Smooth muscle cell (in vitro differentiated cells): ENCODE measurements at regions not wholly inside any gene's neighbourhood (a gene's known extent, or its start where the extent isn't known, plus 50 kb on each side); places are given as distances from the start of the nearest gene placed in this dataset.
A peak's percentile ranks its signal among the peaks of the same experiment; 100 is the strongest.

Experiments
- DNase-seq: peaks from one replicate; lab custom pipeline; 2025; ENCODE audit not compliant: unreplicated experiment; lab: John Stamatoyannopoulos, UW
- H2AFZ ChIP-seq: fragments of 200-600 bp; sonication (generic); 2 replicates; pipeline ENCODE4 v1.6.0; 2016; ENCODE audit warnings: antibody characterized with exemption, low read depth, mild to moderate bottlenecking
- H3F3A ChIP-seq: fragments of 200-600 bp; sonication (generic); 2 replicates; pipeline ENCODE4 v1.6.0; 2017; ENCODE audit warnings: antibody characterized with exemption, low read depth
- H3K27ac ChIP-seq: fragments of 200-600 bp; sonication (generic); 2 replicates; pipeline ENCODE4 v1.5.1; 2016; ENCODE audit warnings: low read depth, mild to moderate bottlenecking
- H3K27me3 ChIP-seq: fragments of 200-600 bp; sonication (generic); 2 replicates; pipeline ENCODE4 v1.6.1; 2016; ENCODE audit warnings: low read depth, mild to moderate bottlenecking
- H3K36me3 ChIP-seq: fragments of 200-600 bp; sonication (generic); 2 replicates; pipeline ENCODE4 v1.5.1; 2016; ENCODE audit warnings: low read depth
- H3K4me1 ChIP-seq: fragments of 200-600 bp; sonication (generic); 2 replicates; pipeline ENCODE4 v1.5.1; 2016; ENCODE audit warnings: low read depth
- H3K4me2 ChIP-seq: fragments of 200-600 bp; sonication (generic); 2 replicates; pipeline ENCODE4 v1.6.0; 2016; ENCODE audit warnings: mild to moderate bottlenecking
- H3K4me3 ChIP-seq: fragments of 200-600 bp; sonication (generic); 2 replicates; pipeline ENCODE4 v1.5.1; 2016; ENCODE audit warnings: mild to moderate bottlenecking
- H3K79me2 ChIP-seq: fragments of 200-600 bp; sonication (generic); 2 replicates; pipeline ENCODE4 v1.6.0; 2016; ENCODE audit warnings: low read depth, mild to moderate bottlenecking
- H3K9ac ChIP-seq: fragments of 200-600 bp; sonication (generic); 2 replicates; pipeline ENCODE4 v1.6.0; 2016; ENCODE audit warnings: low read depth
- H3K9me3 ChIP-seq: fragments of 200-600 bp; sonication (generic); replicated peaks from 2 replicates; pipeline ENCODE4 v1.5.1; 2016; ENCODE audit warnings: low read depth
- H4K20me1 ChIP-seq: fragments of 200-600 bp; sonication (generic); 2 replicates; pipeline ENCODE4 v1.6.0; 2016; ENCODE audit warnings: low read depth
- CTCF ChIP-seq: fragments of 200-600 bp; sonication (generic); IDR thresholded peaks from 2 replicates; pipeline ENCODE4 v1.5.1; 2017; ENCODE audit warnings: borderline replicate concordance, mild to moderate bottlenecking, antibody characterized with exemption; ENCODE audit not compliant: insufficient read depth, poor library complexity, severe bottlenecking
- WGBS: methylation state at CpG from one replicate; pipeline ENCODE4 v1.1.7; 2016; ENCODE audit warnings: low lambda C conversion rate; 5-methylcytosine and 5-hydroxymethylcytosine counted together

- WGBS: 86% methylated on average over 6 of the region's 6 CpGs
- DNase-seq: no peak
- Histone ChIP-seq H3K9me3 (no peaks in the 10 kb centered on the region), H3K27ac (no peak overlapping the region), H2AFZ (no peak overlapping the region), H3K4me3 (no peak overlapping the region), H3K4me2 (no peak overlapping the region), H3F3A (no peaks in the 10 kb centered on the region), H3K4me1 (no peaks in the 10 kb centered on the region), H3K27me3 (peaks cover 3% of the 10 kb centered on the region), H4K20me1 (no peaks in the 10 kb centered on the region), H3K79me2 (no peaks in the 10 kb centered on the region), H3K9ac (no peak overlapping the region), H3K36me3 (no peaks in the 10 kb centered on the region)
- TF ChIP-seq CTCF: no peak
Observed at GRCh38 chr17:74088285-74088933, 115.1 kb upstream of the RPL38 start.

- TF ChIP-seq CTCF: no peak
- WGBS: 82% methylated on average over 5 of the region's 5 CpGs
- H3K79me2 ChIP-seq: no peaks in the 10 kb centered on the region
- H3K4me1 ChIP-seq: no peaks in the 10 kb centered on the region
- H3K27ac ChIP-seq: no peak overlapping the region
- peaks cover 3% of the 10 kb centered on the region for H3K27me3 ChIP-seq
- no peak for DNase-seq
- no peaks in the 10 kb centered on the region for H3F3A ChIP-seq
- H4K20me1 ChIP-seq: no peaks in the 10 kb centered on the region
- no peaks in the 10 kb centered on the region for H3K36me3 ChIP-seq
- H3K4me2 ChIP-seq: no peak overlapping the region
- no peaks in the 10 kb centered on the region for H3K9me3 ChIP-seq
- no peak overlapping the region for H2AFZ ChIP-seq
- H3K4me3 ChIP-seq: no peak overlapping the region
- H3K9ac ChIP-seq: no peak overlapping the region
Observed at GRCh38 chr17:74088934-74089329, 114.5 kb upstream of the RPL38 start.

GRCh38 chr17:74089380-74089779 is 114.1 kb upstream of the RPL38 start:
- Histone ChIP-seq H3K9me3 (no peaks in the 10 kb centered on the region), H3K36me3 (no peaks in the 10 kb centered on the region), H3K27ac (no peak overlapping the region), H3K4me2 (no peak overlapping the region), H3K79me2 (no peaks in the 10 kb centered on the region), H2AFZ (no peak overlapping the region), H3K4me1 (no peaks in the 10 kb centered on the region), H3K4me3 (no peak overlapping the region), H3K27me3 (peaks cover 3% of the 10 kb centered on the region), H3K9ac (no peak overlapping the region), H4K20me1 (no peaks in the 10 kb centered on the region), H3F3A (no peaks in the 10 kb centered on the region)
- TF ChIP-seq CTCF: no peak
- DNase-seq: no peak
- whole genome bisulfite sequencing: 86% methylated on average over 3 of the region's 3 CpGs

GRCh38 chr17:74089869-74090464 is 113.5 kb upstream of the RPL38 start:
- WGBS: 41% methylated on average over 4 of the region's 4 CpGs

More at GRCh38 chr17:74089869-74090464, 113.5 kb upstream of the RPL38 start:
- H3K4me1 ChIP-seq: no peaks in the 10 kb centered on the region
- no peaks in the 10 kb centered on the region for H4K20me1 ChIP-seq
- DNase-seq: no peak
- peak; percentile 66 for TF ChIP-seq CTCF
- H3F3A ChIP-seq: peaks cover 4% of the 10 kb centered on the region
- no peak overlapping the region for H3K4me3 ChIP-seq
- no peak overlapping the region for H3K9ac ChIP-seq
- no peaks in the 10 kb centered on the region for H3K36me3 ChIP-seq
- no peaks in the 10 kb centered on the region for H3K9me3 ChIP-seq
- no peaks in the 10 kb centered on the region for H3K79me2 ChIP-seq
- no peak overlapping the region for H3K4me2 ChIP-seq
- no peak overlapping the region for H2AFZ ChIP-seq
- peaks cover 3% of the 10 kb centered on the region for H3K27me3 ChIP-seq
- no peak overlapping the region for H3K27ac ChIP-seq
